ENCODE measurements at regions not wholly inside any gene's neighbourhood (a gene's known extent, or its start where the extent isn't known, plus 50 kb on each side); places are given as distances from the start of the nearest gene placed in this dataset.
A peak's percentile ranks its signal among the peaks of the same experiment; 100 is the strongest.

GRCh38 chr4:180041576-180041975 is 2201.6 kb upstream of the TENM3 start:
- BruUV-seq (replicated peaks): no TSS peak
- TF ChIP-seq CTCF (IDR thresholded peaks at IDR 0.05; ENCODE audit: unreplicated experiment): no peak
- ChIA-PET CTCF (interaction anchor here (0.6 kb wide), 1 partner anchor 101 kb away, joined by 4 read pairs; no protein-coding TSS in a partner anchor), POLR2A (no interaction called here)
- H3K4me3 Mint-ChIP-seq (ENCODE audit: unreplicated experiment): no peak overlapping the region
- H3K27ac Mint-ChIP-seq (ENCODE audit: low read depth, unreplicated experiment): no peak overlapping the region
- H3K36me3 Mint-ChIP-seq (ENCODE audit: insufficient read depth, unreplicated experiment): no peaks in the 10 kb centered on the region
- no peaks in the 10 kb centered on the region for H3K4me1 Mint-ChIP-seq (ENCODE audit: insufficient read depth, unreplicated experiment)
- DNase-seq (ENCODE audit: unreplicated experiment): peak; percentile 62
- no peaks in the 10 kb centered on the region for H3K9me3 Mint-ChIP-seq (ENCODE audit: unreplicated experiment)
- intact Hi-C loops (cut with micrococcal nuclease): no loop called here
- H3K27me3 Mint-ChIP-seq (ENCODE audit: insufficient read depth, unreplicated experiment): no peaks in the 10 kb centered on the region

GRCh38 chr4:180052629-180053028 is 2190.6 kb upstream of the TENM3 start:
- intact Hi-C loops (cut with micrococcal nuclease): no loop called here
- no TSS peak for BruUV-seq (replicated peaks)
- H3K27me3 Mint-ChIP-seq (ENCODE audit: insufficient read depth, unreplicated experiment): no peaks in the 10 kb centered on the region
- no peak for TF ChIP-seq CTCF (IDR thresholded peaks at IDR 0.05; ENCODE audit: unreplicated experiment)
- H3K9me3 Mint-ChIP-seq (ENCODE audit: unreplicated experiment): no peaks in the 10 kb centered on the region
- ChIA-PET CTCF (interaction anchor here (0.7 kb wide), 1 partner anchor 1190 kb away, joined by 3 read pairs; no protein-coding TSS in a partner anchor), POLR2A (no interaction called here)
- no peak overlapping the region for H3K4me3 Mint-ChIP-seq (ENCODE audit: unreplicated experiment)
- H3K27ac Mint-ChIP-seq (ENCODE audit: low read depth, unreplicated experiment): no peak overlapping the region
- no peak for DNase-seq (ENCODE audit: unreplicated experiment)
- H3K36me3 Mint-ChIP-seq (ENCODE audit: insufficient read depth, unreplicated experiment): no peaks in the 10 kb centered on the region
- H3K4me1 Mint-ChIP-seq (ENCODE audit: insufficient read depth, unreplicated experiment): no peaks in the 10 kb centered on the region

- no peak overlapping the region for H3K27ac Mint-ChIP-seq (ENCODE audit: low read depth, unreplicated experiment)
- ChIA-PET CTCF (no interaction called here), POLR2A (no interaction called here)
- H3K4me3 Mint-ChIP-seq (ENCODE audit: unreplicated experiment): no peak overlapping the region
- no peak for TF ChIP-seq CTCF (IDR thresholded peaks at IDR 0.05; ENCODE audit: unreplicated experiment)
- H3K9me3 Mint-ChIP-seq (ENCODE audit: unreplicated experiment): no peaks in the 10 kb centered on the region
- no peaks in the 10 kb centered on the region for H3K4me1 Mint-ChIP-seq (ENCODE audit: insufficient read depth, unreplicated experiment)
- no peak for DNase-seq (ENCODE audit: unreplicated experiment)
- H3K27me3 Mint-ChIP-seq (ENCODE audit: insufficient read depth, unreplicated experiment): peaks cover 2% of the 10 kb centered on the region
- intact Hi-C loops (cut with micrococcal nuclease): no loop called here
- no peaks in the 10 kb centered on the region for H3K36me3 Mint-ChIP-seq (ENCODE audit: insufficient read depth, unreplicated experiment)
- BruUV-seq (replicated peaks): no TSS peak
These were observed 2188.9 kb upstream of the TENM3 start for GRCh38 chr4:180054291-180054690.

- H3K4me3 Mint-ChIP-seq (ENCODE audit: unreplicated experiment): peak overlapping the region; percentile 74
- no peaks in the 10 kb centered on the region for H3K36me3 Mint-ChIP-seq (ENCODE audit: insufficient read depth, unreplicated experiment)
- H3K4me1 Mint-ChIP-seq (ENCODE audit: insufficient read depth, unreplicated experiment): peaks cover 6% of the 10 kb centered on the region
- POLR2A ChIA-PET: interaction anchor here (1.2 to 1.4 kb wide), 2 partner anchors 10 to 76 kb away, joined by 4 to 6 read pairs; no protein-coding TSS in a partner anchor
- DNase-seq (ENCODE audit: unreplicated experiment): no peak
- TF ChIP-seq CTCF (IDR thresholded peaks at IDR 0.05; ENCODE audit: unreplicated experiment): no peak
- no peaks in the 10 kb centered on the region for H3K9me3 Mint-ChIP-seq (ENCODE audit: unreplicated experiment)
- H3K27me3 Mint-ChIP-seq (ENCODE audit: insufficient read depth, unreplicated experiment): peaks cover 33% of the 10 kb centered on the region
- CTCF ChIA-PET: interaction anchor here (0.5 to 0.8 kb wide), 9 partner anchors 10 to 471 kb away, joined by 3 to 5 read pairs (median 3); no protein-coding TSS in a partner anchor
- BruUV-seq (replicated peaks): no TSS peak
- intact Hi-C loops (cut with micrococcal nuclease): loop anchor here (5.0 kb wide), 1 partner anchor 585 kb away; no protein-coding TSS in a partner anchor
- H3K27ac Mint-ChIP-seq (ENCODE audit: low read depth, unreplicated experiment): no peak overlapping the region
These were observed 2185.9 kb upstream of the TENM3 start for GRCh38 chr4:180057299-180057721.
